Esophagus muscularis mucosa (tissue), 3 donors: ENCODE measurements at regions not wholly inside any gene's neighbourhood (a gene's known extent, or its start where the extent isn't known, plus 50 kb on each side); places are given as distances from the start of the nearest gene placed in this dataset.

ENCODE experiments used
- CTCF ChIP-seq, 3 experiments: fragments of 200-600 bp in 2 of 3; fragments of 450-650 bp in 1 of 3; sonication (generic) in 2 of 3; IDR thresholded peaks; one replicate each; pipeline ENCODE4 v1.5.1; 2017 to 2019; ENCODE audit warnings: antibody characterized with exemption in 3 of 3, mild to moderate bottlenecking in 2 of 3, moderate library complexity in 1 of 3
- POLR2A ChIP-seq: fragments of 450-650 bp; IDR thresholded peaks from one replicate; pipeline ENCODE4 v1.6.1; 2017; ENCODE audit warnings: antibody characterized with exemption, moderate library complexity, mild to moderate bottlenecking, low read depth
- POLR2AphosphoS5 ChIP-seq, 2 donors: sonication (generic); formaldehyde crosslinking; IDR thresholded peaks; one replicate each; pipeline ENCODE4 v1.6.1; 2017; ENCODE audit warnings: antibody characterized with exemption in 2 of 2

- TF ChIP-seq CTCF (IDR thresholded peaks at IDR 0.05) (no peak), POLR2A (no peak), POLR2AphosphoS5 (IDR thresholded peaks at IDR 0.05) (no peak)
These were observed 94.1 kb upstream of the MC4R start for GRCh38 chr18:60466677-60467076.
